MM.1S (cell line): ENCODE measurements at regions not wholly inside any gene's neighbourhood (a gene's known extent, or its start where the extent isn't known, plus 50 kb on each side); places are given as distances from the start of the nearest gene placed in this dataset.

Experiments used
- EZH2 ChIP-seq: fragments of 300-600 bp; sonication (generic); optimal IDR thresholded peaks from 2 replicates; pipeline ENCODE3; 2017; ENCODE audit warnings: low read depth, mild to moderate bottlenecking, antibody characterized with exemption, low read length, mixed read lengths
- EZH2phosphoT487 ChIP-seq: fragments of 300-600 bp; sonication (generic); IDR thresholded peaks from 2 replicates; pipeline ENCODE4 v1.6.1; 2018; ENCODE audit warnings: antibody characterized with exemption, low read length
- TF ChIP-seq, protein P1 (sequence below): fragments of 300-600 bp; sonication (generic); IDR thresholded peaks from 2 replicates; pipeline ENCODE4 v1.5.1; 2016; ENCODE audit warnings: antibody characterized with exemption, low read length, mixed read lengths

- TF ChIP-seq, protein P1, sequence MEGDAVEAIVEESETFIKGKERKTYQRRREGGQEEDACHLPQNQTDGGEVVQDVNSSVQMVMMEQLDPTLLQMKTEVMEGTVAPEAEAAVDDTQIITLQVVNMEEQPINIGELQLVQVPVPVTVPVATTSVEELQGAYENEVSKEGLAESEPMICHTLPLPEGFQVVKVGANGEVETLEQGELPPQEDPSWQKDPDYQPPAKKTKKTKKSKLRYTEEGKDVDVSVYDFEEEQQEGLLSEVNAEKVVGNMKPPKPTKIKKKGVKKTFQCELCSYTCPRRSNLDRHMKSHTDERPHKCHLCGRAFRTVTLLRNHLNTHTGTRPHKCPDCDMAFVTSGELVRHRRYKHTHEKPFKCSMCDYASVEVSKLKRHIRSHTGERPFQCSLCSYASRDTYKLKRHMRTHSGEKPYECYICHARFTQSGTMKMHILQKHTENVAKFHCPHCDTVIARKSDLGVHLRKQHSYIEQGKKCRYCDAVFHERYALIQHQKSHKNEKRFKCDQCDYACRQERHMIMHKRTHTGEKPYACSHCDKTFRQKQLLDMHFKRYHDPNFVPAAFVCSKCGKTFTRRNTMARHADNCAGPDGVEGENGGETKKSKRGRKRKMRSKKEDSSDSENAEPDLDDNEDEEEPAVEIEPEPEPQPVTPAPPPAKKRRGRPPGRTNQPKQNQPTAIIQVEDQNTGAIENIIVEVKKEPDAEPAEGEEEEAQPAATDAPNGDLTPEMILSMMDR = no peak
- TF ChIP-seq EZH2phosphoT487 (no peak), EZH2 (no peak)
Observed at GRCh38 chr10:118537623-118538022, 57.8 kb downstream of the PRLHR start.
